OCI-LY3 (cell line): ENCODE measurements at regions not wholly inside any gene's neighbourhood (a gene's known extent, or its start where the extent isn't known, plus 50 kb on each side); places are given as distances from the start of the nearest gene placed in this dataset.

Experiments used
- CTCF ChIP-seq: fragments of 200-600, 300-600 bp; sonication (generic); IDR thresholded peaks from 2 replicates; pipeline ENCODE4 v1.5.1; 2014; ENCODE audit warnings: antibody characterized with exemption, low read length, low read depth
- EZH2phosphoT487 ChIP-seq: fragments of 200-600 bp; shearing (Covaris generic); IDR thresholded peaks from 2 replicates; pipeline ENCODE4 v1.6.1; 2018; ENCODE audit warnings: antibody characterized with exemption, mixed run types, low read depth

- TF ChIP-seq CTCF = no peak
- no peak for TF ChIP-seq EZH2phosphoT487
Observed at GRCh38 chr6:9437836-9438235, 977.0 kb downstream of the TFAP2A start.
